OCI-LY7 (cell line): ENCODE measurements at regions not wholly inside any gene's neighbourhood (a gene's known extent, or its start where the extent isn't known, plus 50 kb on each side); places are given as distances from the start of the nearest gene placed in this dataset.

Experiments used
- BruUV-seq: library from RNA; stranded (reverse); fragments of 400-500 nt; replicated peaks from 2 replicates; lab custom pipeline; 2021; lab: Mats Ljungman, UMichigan
- CTCF ChIA-PET: fragments of 300-600 bp; sonication (Branson Sonifier 250); formaldehyde crosslinking; loops from one replicate; lab custom pipeline; 2022; ENCODE audit warnings: antibody characterized with exemption; ENCODE audit not compliant: unreplicated experiment; lab: Charles Lee
- POLR2A ChIA-PET: fragments of 300-600 bp; sonication (Branson Sonifier 250); formaldehyde crosslinking; loops from one replicate; lab custom pipeline; 2022; ENCODE audit warnings: antibody characterized with exemption; lab: Charles Lee
- DNase-seq: peaks from one replicate; pipeline ENCODE4 v3.0.0-alpha.2; 2015; ENCODE audit warnings: low spot score
- H2AFZ ChIP-seq: fragments of 200-600 bp; sonication (generic), shearing (Covaris generic); 2 replicates; pipeline ENCODE4 v1.6.1; 2014; ENCODE audit warnings: mild to moderate bottlenecking, antibody characterized with exemption, low read length, moderate library complexity
- H3K27ac ChIP-seq: fragments of 200-600 bp; sonication (generic); 2 replicates; pipeline ENCODE4 v1.5.1; 2014; ENCODE audit warnings: mixed run types, low read depth, mild to moderate bottlenecking, moderate library complexity, low read length, inconsistent platforms; ENCODE audit not compliant: poor library complexity, severe bottlenecking
- H3K36me3 ChIP-seq: fragments of 200-600 bp; sonication (generic); 2 replicates; pipeline ENCODE4 v1.6.1; 2014; ENCODE audit warnings: mild to moderate bottlenecking, antibody characterized with exemption, low read length, moderate library complexity, mixed read lengths; ENCODE audit not compliant: insufficient read depth
- H3K4me1 ChIP-seq: fragments of 200-600 bp; sonication (generic); 2 replicates; pipeline ENCODE4 v1.5.1; 2014; ENCODE audit warnings: mild to moderate bottlenecking, low read length; ENCODE audit not compliant: insufficient read depth, poor library complexity, severe bottlenecking
- H3K4me2 ChIP-seq: fragments of 200-600 bp; sonication (generic); 2 replicates; pipeline ENCODE4 v1.6.1; 2014; ENCODE audit warnings: mild to moderate bottlenecking, low read length
- H3K4me3 ChIP-seq: fragments of 200-600 bp; sonication (generic); 2 replicates; pipeline ENCODE4 v1.5.1; 2014; ENCODE audit warnings: mild to moderate bottlenecking, low read depth, low read length; ENCODE audit not compliant: poor library complexity, severe bottlenecking
- H3K79me2 ChIP-seq: fragments of 200-600 bp; sonication (generic); 2 replicates; pipeline ENCODE4 v1.6.1; 2016; ENCODE audit warnings: low read depth, mild to moderate bottlenecking, low read length, moderate library complexity, mixed read lengths; ENCODE audit not compliant: insufficient read depth
- H3K9me2 ChIP-seq: fragments of 200-600 bp; sonication (generic); 2 replicates; pipeline ENCODE4 v1.6.1; 2016; ENCODE audit warnings: mild to moderate bottlenecking, low read length, mixed read lengths; ENCODE audit not compliant: insufficient read depth
- H3K9me3 ChIP-seq: fragments of 200-600 bp; sonication (generic); 2 replicates; pipeline ENCODE4 v1.6.1; 2014; ENCODE audit warnings: mild to moderate bottlenecking, mixed run types, low read length, mixed read lengths
- H4K20me1 ChIP-seq: fragments of 200-600 bp; sonication (generic); 2 replicates; pipeline ENCODE4 v1.6.1; 2014; ENCODE audit warnings: mild to moderate bottlenecking, antibody characterized with exemption, low read length, moderate library complexity, mixed read lengths; ENCODE audit not compliant: insufficient read depth
- EZH2phosphoT487 ChIP-seq: fragments of 200-600 bp; sonication (generic); IDR thresholded peaks from 2 replicates; pipeline ENCODE4 v1.6.1; 2018; ENCODE audit warnings: low read depth, borderline replicate concordance, mild to moderate bottlenecking, mixed run types, antibody characterized with exemption, low read length, moderate library complexity, mixed read lengths
- intact Hi-C: fragments of 100-400 bp; cut with micrococcal nuclease; formaldehyde crosslinking; loops from one replicate; pipeline ENCODE4 v1.10.0; 2022; ENCODE audit not compliant: unreplicated experiment
- TF ChIP-seq, protein P1 (sequence below): fragments of 200-600 bp; sonication (generic); conservative IDR thresholded peaks from 2 replicates; pipeline ENCODE4 v1.5.1; 2014; ENCODE audit warnings: mild to moderate bottlenecking, antibody characterized with exemption, low read length, moderate library complexity, mixed read lengths

DNA sequence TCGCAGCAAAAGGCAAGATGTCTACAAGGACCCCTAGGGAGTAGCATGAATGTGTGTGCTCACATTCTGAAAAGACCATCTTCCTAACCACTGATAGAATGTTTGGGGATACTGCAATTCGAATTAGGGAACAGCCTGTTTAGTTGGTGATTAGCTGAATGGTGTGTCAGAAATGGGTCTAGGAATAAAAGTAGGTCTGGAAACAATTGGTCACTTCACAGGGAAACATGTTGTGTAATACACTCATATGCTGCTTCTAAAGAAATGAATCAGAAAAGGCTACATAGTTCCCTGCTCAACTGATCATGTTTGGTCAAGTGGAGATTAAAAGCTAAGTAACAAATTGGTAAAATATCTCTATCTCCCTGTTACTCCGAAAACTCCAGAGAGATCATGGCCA, 2362.4 kb upstream of the TENM3 start:
- no peak for DNase-seq
- H3K4me2 ChIP-seq, result no peak overlapping the region
- no peak overlapping the region for H3K4me3 ChIP-seq
- H3K27ac ChIP-seq, result no peak overlapping the region
- no peaks in the 10 kb centered on the region for H3K36me3 ChIP-seq
- no peaks in the 10 kb centered on the region for H4K20me1 ChIP-seq
- ChIA-PET CTCF (no interaction called here), POLR2A (no interaction called here)
- intact Hi-C loops, result no loop called here
- no peak for TF ChIP-seq EZH2phosphoT487
- TF ChIP-seq, protein P1, sequence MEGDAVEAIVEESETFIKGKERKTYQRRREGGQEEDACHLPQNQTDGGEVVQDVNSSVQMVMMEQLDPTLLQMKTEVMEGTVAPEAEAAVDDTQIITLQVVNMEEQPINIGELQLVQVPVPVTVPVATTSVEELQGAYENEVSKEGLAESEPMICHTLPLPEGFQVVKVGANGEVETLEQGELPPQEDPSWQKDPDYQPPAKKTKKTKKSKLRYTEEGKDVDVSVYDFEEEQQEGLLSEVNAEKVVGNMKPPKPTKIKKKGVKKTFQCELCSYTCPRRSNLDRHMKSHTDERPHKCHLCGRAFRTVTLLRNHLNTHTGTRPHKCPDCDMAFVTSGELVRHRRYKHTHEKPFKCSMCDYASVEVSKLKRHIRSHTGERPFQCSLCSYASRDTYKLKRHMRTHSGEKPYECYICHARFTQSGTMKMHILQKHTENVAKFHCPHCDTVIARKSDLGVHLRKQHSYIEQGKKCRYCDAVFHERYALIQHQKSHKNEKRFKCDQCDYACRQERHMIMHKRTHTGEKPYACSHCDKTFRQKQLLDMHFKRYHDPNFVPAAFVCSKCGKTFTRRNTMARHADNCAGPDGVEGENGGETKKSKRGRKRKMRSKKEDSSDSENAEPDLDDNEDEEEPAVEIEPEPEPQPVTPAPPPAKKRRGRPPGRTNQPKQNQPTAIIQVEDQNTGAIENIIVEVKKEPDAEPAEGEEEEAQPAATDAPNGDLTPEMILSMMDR, result no peak
- no peaks in the 10 kb centered on the region for H3K9me2 ChIP-seq
- H2AFZ ChIP-seq, result no peak overlapping the region
- H3K9me3 ChIP-seq, result no peaks in the 10 kb centered on the region
- no peaks in the 10 kb centered on the region for H3K79me2 ChIP-seq
- no TSS peak for BruUV-seq
- no peaks in the 10 kb centered on the region for H3K4me1 ChIP-seq

DNA sequence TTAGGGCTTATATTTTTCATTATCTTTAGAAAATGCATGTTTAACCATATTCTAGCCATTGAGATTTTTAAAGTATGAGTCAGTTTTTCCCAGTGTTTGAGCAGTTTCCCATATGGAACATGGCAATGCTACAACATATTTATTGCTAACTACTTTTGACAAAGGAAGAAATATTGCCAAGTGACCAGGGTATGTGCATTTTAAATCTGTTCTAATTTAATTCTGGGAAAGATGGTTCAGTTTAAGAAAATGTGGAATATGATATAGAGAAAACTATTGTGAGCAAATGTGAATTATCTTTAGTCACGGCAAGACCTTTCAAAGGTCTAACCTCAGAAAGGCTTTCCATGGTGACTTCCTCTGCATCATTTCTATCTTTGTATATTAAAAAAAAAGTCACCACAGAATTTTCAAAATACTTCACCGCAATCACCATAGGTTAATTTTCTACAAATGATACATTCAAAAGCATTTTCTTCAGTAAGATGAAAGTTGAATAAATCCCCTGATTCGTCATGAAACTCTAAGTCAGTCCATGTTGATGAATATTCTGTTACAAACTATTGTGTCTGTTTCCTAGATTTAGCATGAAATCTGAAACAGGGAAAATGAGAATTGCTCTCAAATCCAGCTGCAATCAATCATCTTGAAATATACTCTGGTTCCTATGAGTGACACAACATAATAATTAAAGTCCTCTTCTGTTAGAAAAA, 2349.0 kb upstream of the TENM3 start:
- TF ChIP-seq EZH2phosphoT487, result no peak
- TF ChIP-seq, protein P1, result no peak
- POLR2A ChIA-PET, result no interaction called here
- no peaks in the 10 kb centered on the region for H3K9me2 ChIP-seq
- no peak overlapping the region for H2AFZ ChIP-seq
- H3K4me3 ChIP-seq, result no peak overlapping the region
- no peak overlapping the region for H3K4me2 ChIP-seq
- H3K27ac ChIP-seq, result no peak overlapping the region
- no peaks in the 10 kb centered on the region for H4K20me1 ChIP-seq
- no peaks in the 10 kb centered on the region for H3K4me1 ChIP-seq
- no peaks in the 10 kb centered on the region for H3K79me2 ChIP-seq
- no peak for DNase-seq
- CTCF ChIA-PET, result no interaction called here
- no peaks in the 10 kb centered on the region for H3K36me3 ChIP-seq
- intact Hi-C loops, result no loop called here
- H3K9me3 ChIP-seq, result no peaks in the 10 kb centered on the region
- no TSS peak for BruUV-seq

DNA sequence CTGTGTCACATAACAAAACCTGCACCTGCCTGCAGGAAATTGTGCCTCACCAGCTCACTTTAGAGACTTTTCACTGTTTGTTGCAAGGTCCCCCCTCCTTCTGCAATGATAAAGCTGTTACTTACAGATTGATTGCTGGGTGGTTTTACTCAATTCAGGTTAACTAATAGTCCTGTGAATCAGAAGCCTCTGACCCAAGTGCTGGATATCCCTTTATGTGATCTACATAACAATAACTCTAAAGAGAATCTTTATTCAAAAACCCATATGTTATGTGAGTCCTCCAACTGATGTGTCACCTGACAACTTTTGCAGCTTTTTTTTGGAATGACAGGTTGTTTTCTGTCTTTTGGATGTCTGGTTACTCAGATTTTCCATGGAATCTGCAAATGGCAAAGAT, 2323.6 kb upstream of the TENM3 start:
- H4K20me1 ChIP-seq, result no peaks in the 10 kb centered on the region
- H2AFZ ChIP-seq, result peak overlapping the region; percentile 21; the same call in 1 of the 2 replicates
- ChIA-PET CTCF (no interaction called here), POLR2A (interaction anchor here (0.7 kb wide), 1 partner anchor 340 kb away, joined by 4 read pairs; no protein-coding TSS in a partner anchor)
- BruUV-seq, result no TSS peak
- no peaks in the 10 kb centered on the region for H3K4me1 ChIP-seq
- intact Hi-C loops, result no loop called here
- H3K9me2 ChIP-seq, result no peaks in the 10 kb centered on the region
- no peak for TF ChIP-seq EZH2phosphoT487
- TF ChIP-seq, protein P1, result no peak
- no peaks in the 10 kb centered on the region for H3K79me2 ChIP-seq
- H3K9me3 ChIP-seq, result no peaks in the 10 kb centered on the region
- DNase-seq, result peak; percentile 17
- no peaks in the 10 kb centered on the region for H3K36me3 ChIP-seq
- no peak overlapping the region for H3K27ac ChIP-seq
- no peak overlapping the region for H3K4me3 ChIP-seq
- no peak overlapping the region for H3K4me2 ChIP-seq
